ENCODE measurements at regions not wholly inside any gene's neighbourhood (a gene's known extent, or its start where the extent isn't known, plus 50 kb on each side); places are given as distances from the start of the nearest gene placed in this dataset.

GRCh38 chr5:45799388-45799787, 103.2 kb upstream of the HCN1 start:
- TF ChIP-seq POLR2AphosphoS5 (IDR thresholded peaks at IDR 0.05; ENCODE audit: low read depth, low read length) (no peak), TCF7L2 (IDR thresholded peaks at IDR 0.05; ENCODE audit: low read depth, low read length) (no peak)
